ENCODE measurements at regions not wholly inside any gene's neighbourhood (a gene's known extent, or its start where the extent isn't known, plus 50 kb on each side); places are given as distances from the start of the nearest gene placed in this dataset.

GRCh38 chr11:86134580-86135318 lies 65.9 kb upstream of the PICALM start:
- no peak for TF ChIP-seq EZH2 (IDR thresholded peaks at IDR 0.05; ENCODE audit: borderline replicate concordance, low read length)
- no peak for TF ChIP-seq CTCF (conservative IDR thresholded peaks at IDR 0.05 in 1 of 2, IDR thresholded peaks at IDR 0.05 in 1 of 2; ENCODE audit: extremely low read depth in 1 of 2, insufficient read depth in 1 of 2, low read depth in 1 of 2, low read length in 2 of 2)

Measured in mammary epithelial cell (primary cell).